GM19238 (cell line): ENCODE measurements at regions not wholly inside any gene's neighbourhood (a gene's known extent, or its start where the extent isn't known, plus 50 kb on each side); places are given as distances from the start of the nearest gene placed in this dataset.
"Not testable (repeated sequence)": the region's sequence is repeated elsewhere in the genome, so short reads cannot be mapped to it uniquely, and the experiment has no call there.

ENCODE experiments used
- DNase-seq: peaks from one replicate; pipeline ENCODE4 v3.0.0; 2011; ENCODE audit warnings: low spot score; ENCODE audit not compliant: insufficient read length

GRCh38 chr10:64288404-64288803 lies 767.2 kb downstream of the REEP3 start:
- no peak for DNase-seq

GRCh38 chr10:64303566-64303965 lies 782.4 kb downstream of the REEP3 start:
- DNase-seq: no peak

GRCh38 chr10:64306729-64307327 lies 785.6 kb downstream of the REEP3 start:
- no peak for DNase-seq

- DNase-seq: no peak
These were observed 791.7 kb downstream of the REEP3 start for GRCh38 chr10:64312876-64313275.

- DNase-seq: no peak
These were observed 792.8 kb downstream of the REEP3 start for GRCh38 chr10:64313967-64314366.

- DNase-seq: no peak
These were observed 795.2 kb downstream of the REEP3 start for GRCh38 chr10:64316416-64316815.

GRCh38 chr10:64316833-64317232 lies 795.6 kb downstream of the REEP3 start:
- no peak for DNase-seq

GRCh38 chr10:64320448-64320847 lies 799.2 kb downstream of the REEP3 start:
- no peak for DNase-seq

GRCh38 chr10:64329510-64329909 lies 808.3 kb downstream of the REEP3 start:
- no peak for DNase-seq

GRCh38 chr10:64332551-64332950 lies 811.4 kb downstream of the REEP3 start:
- DNase-seq: no peak

GRCh38 chr10:64334084-64334483 lies 812.9 kb downstream of the REEP3 start:
- no peak for DNase-seq

GRCh38 chr10:64344211-64344610 lies 823.0 kb downstream of the REEP3 start:
- no peak for DNase-seq

GRCh38 chr10:64345856-64346255 lies 824.7 kb downstream of the REEP3 start:
- DNase-seq: no peak

GRCh38 chr10:64346389-64346788 lies 825.2 kb downstream of the REEP3 start:
- no peak for DNase-seq

GRCh38 chr10:64350665-64351064 lies 829.5 kb downstream of the REEP3 start:
- DNase-seq: no peak

GRCh38 chr10:64358907-64359306 lies 837.7 kb downstream of the REEP3 start:
- no peak for DNase-seq

GRCh38 chr10:64360240-64360639 lies 839.0 kb downstream of the REEP3 start:
- DNase-seq: not testable (repeated sequence)

GRCh38 chr10:64363687-64364086 lies 842.5 kb downstream of the REEP3 start:
- DNase-seq: no peak

- DNase-seq: no peak
These were observed 844.5 kb downstream of the REEP3 start for GRCh38 chr10:64365663-64366062.

- DNase-seq: no peak
These were observed 847.1 kb downstream of the REEP3 start for GRCh38 chr10:64368298-64368697.

- DNase-seq: no peak
These were observed 848.9 kb downstream of the REEP3 start for GRCh38 chr10:64369885-64370773.

- no peak for DNase-seq
These were observed 853.1 kb downstream of the REEP3 start for GRCh38 chr10:64374346-64374745.

- no peak for DNase-seq
These were observed 855.0 kb downstream of the REEP3 start for GRCh38 chr10:64376167-64376566.
